ENCODE measurements at regions not wholly inside any gene's neighbourhood (a gene's known extent, or its start where the extent isn't known, plus 50 kb on each side); places are given as distances from the start of the nearest gene placed in this dataset.
"Not testable (repeated sequence)": the region's sequence is repeated elsewhere in the genome, so short reads cannot be mapped to it uniquely, and the experiment has no call there.

DNA sequence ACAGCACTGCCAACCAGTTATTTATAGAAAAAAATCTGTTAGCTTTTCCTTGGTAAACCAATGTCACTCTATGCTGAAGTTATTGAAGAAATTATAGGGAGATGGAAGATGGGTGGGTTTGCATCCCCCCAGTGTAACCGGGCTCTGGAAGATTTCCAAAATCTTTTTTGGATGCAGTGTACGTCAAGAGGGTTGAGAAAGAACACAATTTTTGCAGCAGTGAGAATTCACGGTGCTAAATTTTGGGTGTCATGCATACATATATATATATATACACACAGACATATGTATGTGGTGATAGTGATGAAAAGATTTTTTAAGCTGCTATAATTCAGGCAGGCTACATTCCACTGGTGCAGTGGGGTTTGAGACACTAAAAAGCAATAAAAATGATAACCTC, 91.4 kb upstream of the MAGI3 start:
- ATAC-seq (replicated peaks in 6 of 8) = no peak
- in situ Hi-C loops (cut with MboI; ENCODE audit: low pct_unique_long_range_greater_than_20kb in 2 of 9, low sequenced_read_pairs in 9 of 9, unreplicated experiment in 9 of 9) = no loop called here
- Histone ChIP-seq H3K27ac (no peak overlapping the region), H3K4me3 (no peak overlapping the region), H3K4me1 (replicated peaks in 1 of 2) (peaks cover 0 to 6% of the 10 kb centered on the region in 2 donors)
- WGBS, 10 experiments = 0 to 100% (median 90%) methylated on average over 1 to 3 of the region's 3 CpGs; no CpG with 5 or more reads in 1 of the 10 experiments

DNA sequence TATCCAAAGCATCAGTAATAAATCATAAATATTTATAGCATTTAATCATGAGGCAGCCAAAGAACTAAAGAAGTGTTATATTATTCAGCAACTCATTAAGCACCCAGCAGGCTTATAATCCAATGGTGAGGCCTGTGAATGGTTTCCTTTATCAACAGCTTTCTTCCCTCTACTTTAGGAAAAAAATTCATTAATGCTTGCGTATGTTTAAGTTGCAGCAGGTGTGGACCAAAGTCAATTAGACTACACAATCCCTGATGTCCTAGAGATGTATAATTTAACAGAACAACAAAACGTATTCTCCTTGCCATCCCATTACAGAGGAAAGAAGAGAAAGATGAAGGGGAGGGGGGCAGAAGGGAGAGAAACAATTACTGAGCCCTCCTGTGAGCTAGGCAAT, 87.7 kb upstream of the MAGI3 start:
- H3K4me3 ChIP-seq = no peak overlapping the region
- 0 to 80% (median 40%) methylated on average over 1 to 2 of the region's 2 CpGs; no CpG with 5 or more reads in 2 of the 10 experiments for WGBS, 10 experiments
- in situ Hi-C loops (cut with MboI; ENCODE audit: low pct_unique_long_range_greater_than_20kb in 2 of 9, low sequenced_read_pairs in 9 of 9, unreplicated experiment in 9 of 9) = no loop called here
- H3K27ac ChIP-seq = no peak overlapping the region
- H3K4me1 ChIP-seq (replicated peaks in 1 of 2) = peaks cover 0 to 6% of the 10 kb centered on the region in 2 donors
- no peak for ATAC-seq (replicated peaks in 6 of 8)

DNA sequence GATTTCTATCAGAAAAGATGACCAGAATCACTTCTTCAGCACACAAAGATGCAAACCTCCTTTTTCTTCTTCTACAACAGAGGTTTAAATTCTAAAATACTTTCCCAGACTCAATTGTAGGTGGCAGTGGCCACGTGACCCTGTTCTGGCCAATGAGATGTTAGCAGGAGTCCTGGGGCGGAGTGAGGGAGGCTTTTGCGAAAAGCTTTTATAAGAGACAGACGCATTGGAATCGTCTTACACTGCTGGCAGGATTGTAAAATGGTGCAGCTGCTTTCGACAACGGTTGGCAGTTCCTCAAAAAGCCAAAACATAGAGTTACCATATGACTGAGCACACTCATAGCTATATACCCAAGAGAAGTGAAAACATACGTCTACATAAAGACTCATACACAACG, 87.0 kb upstream of the MAGI3 start:
- 0 to 89% (median 67%) methylated on average over 1 to 9 of the region's 9 CpGs; no CpG with 5 or more reads in 1 of the 10 experiments for WGBS, 10 experiments
- ATAC-seq (replicated peaks in 6 of 8) = no peak
- no peak overlapping the region for H3K27ac ChIP-seq
- in situ Hi-C loops (cut with MboI; ENCODE audit: low pct_unique_long_range_greater_than_20kb in 2 of 9, low sequenced_read_pairs in 9 of 9, unreplicated experiment in 9 of 9) = no loop called here
- H3K4me1 ChIP-seq (replicated peaks in 1 of 2) = peaks cover 0 to 6% of the 10 kb centered on the region in 2 donors
- no peak overlapping the region for H3K4me3 ChIP-seq

DNA sequence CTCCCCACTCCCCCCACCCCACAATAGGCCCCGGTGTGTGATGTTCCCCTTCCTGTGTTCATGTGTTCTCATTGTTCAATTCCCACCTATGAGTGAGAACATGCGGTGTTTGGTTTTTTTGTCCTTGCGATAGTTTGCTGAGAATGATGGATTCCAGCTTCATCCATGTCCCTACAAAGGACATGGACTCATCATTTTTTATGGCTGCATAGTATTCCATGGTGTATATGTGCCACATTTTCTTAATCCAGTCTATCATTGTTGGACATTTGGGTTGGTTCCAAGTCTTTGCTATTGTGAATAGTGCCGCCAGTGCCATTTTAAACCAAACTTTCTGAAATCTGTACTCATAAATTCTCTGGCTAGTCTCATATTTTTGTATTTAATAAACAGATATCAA, 85.3 kb upstream of the MAGI3 start:
- WGBS, 10 experiments = 13 to 100% (median 100%) methylated on average over 1 to 3 of the region's 4 CpGs; no CpG with 5 or more reads in 2 of the 10 experiments
- H3K4me1 ChIP-seq (replicated peaks in 1 of 2); in situ Hi-C loops (cut with MboI; ENCODE audit: low pct_unique_long_range_greater_than_20kb in 2 of 9, low sequenced_read_pairs in 9 of 9, unreplicated experiment in 9 of 9); H3K27ac ChIP-seq; H3K4me3 ChIP-seq; ATAC-seq (replicated peaks in 6 of 8): not testable (repeated sequence)

DNA sequence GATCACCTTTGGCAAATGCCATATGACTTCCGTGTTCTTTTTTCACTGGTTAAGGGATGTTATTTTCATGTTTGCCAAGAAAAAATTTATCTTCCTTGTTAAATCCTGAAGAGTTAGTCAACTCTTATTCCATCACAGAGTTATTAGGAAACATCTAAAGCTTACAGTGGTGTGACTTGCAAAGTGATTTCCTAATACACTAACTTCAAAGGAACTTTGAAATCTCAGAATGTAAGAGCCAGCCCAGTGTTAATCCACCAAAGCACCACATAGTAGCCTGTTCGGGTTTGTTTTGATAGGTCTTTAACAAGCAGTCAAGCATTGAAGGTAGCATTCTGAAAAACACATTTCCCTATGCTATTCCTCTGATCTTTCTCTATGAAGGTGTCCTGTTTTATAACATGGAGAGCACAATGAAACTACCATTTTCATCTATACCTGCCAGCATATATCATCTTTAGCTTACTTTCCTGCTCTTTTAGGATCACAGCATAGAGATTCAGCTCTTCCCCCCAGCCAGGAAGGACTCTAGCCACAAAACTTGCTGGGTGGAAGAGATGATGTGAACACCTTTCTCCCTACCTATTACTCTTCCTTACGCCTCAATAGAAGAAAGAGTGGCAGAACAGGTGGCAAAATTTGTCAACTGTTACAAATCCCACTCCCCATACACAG, 82.4 kb upstream of the MAGI3 start:
- WGBS, 10 experiments = 18 to 92% (median 79%) methylated on average over 1 to 3 of the region's 3 CpGs; no CpG with 5 or more reads in 1 of the 10 experiments
- Histone ChIP-seq H3K4me1 (replicated peaks in 1 of 2) (no peaks in the 10 kb centered on the region), H3K4me3 (no peak overlapping the region)

DNA sequence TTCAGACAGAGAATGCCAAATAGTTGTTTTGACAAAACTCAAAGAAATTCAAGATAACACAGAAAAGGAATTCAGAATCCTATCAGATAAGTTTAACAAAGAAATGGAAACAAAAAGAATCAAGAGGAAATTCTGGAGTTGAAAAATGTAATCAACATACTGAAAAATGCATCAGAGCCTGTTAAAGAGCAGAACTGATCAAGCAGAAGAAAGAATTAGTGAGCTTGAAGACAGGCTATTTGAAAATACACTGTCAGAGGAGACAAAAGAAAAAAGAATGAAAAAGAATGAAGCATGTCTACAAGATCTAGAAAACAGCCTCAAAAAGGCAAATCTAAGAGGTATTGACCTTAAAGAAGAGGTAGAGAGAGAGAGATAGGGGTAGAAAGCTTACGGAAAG, 77.7 kb upstream of the MAGI3 start:
- 20 to 100% (median 89%) methylated on average over 1 of the region's 1 CpG for WGBS, 10 experiments

More for the DNA sequence above, 82.4 kb upstream of the MAGI3 start:
- no peak overlapping the region for H3K27ac ChIP-seq
- ATAC-seq (replicated peaks in 6 of 8) = peak in 1 of 8 experiments; percentile 16
- in situ Hi-C loops (cut with MboI; ENCODE audit: low pct_unique_long_range_greater_than_20kb in 2 of 9, low sequenced_read_pairs in 9 of 9, unreplicated experiment in 9 of 9) = no loop called here

DNA sequence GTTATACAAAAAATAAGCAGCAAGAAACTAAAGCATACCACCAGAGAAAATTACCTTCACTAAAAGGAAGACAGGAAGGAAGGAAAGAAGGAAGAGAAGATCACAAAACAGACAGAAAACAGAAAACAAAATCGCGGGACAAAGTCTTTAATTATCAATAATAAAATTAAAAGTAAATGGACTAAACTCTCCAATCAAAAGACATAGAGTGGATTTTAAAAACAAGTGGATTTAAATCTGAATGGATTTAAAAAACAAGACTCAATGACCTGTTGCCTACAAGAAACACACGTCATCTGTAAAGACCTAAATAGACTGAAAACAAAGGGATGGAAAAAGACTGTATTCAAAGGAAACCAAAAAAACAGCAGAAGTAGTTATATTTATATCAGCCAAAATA, 75.7 kb upstream of the MAGI3 start:
- Histone ChIP-seq H3K4me3 (no peak overlapping the region), H3K27ac (no peak overlapping the region), H3K4me1 (replicated peaks in 1 of 2) (no peaks in the 10 kb centered on the region)
- in situ Hi-C loops (cut with MboI; ENCODE audit: low pct_unique_long_range_greater_than_20kb in 2 of 9, low sequenced_read_pairs in 9 of 9, unreplicated experiment in 9 of 9) = no loop called here
- ATAC-seq (replicated peaks in 6 of 8) = no peak
- WGBS, 10 experiments = 15 to 97% (median 88%) methylated on average over 2 to 3 of the region's 3 CpGs

More for the DNA sequence above, 77.7 kb upstream of the MAGI3 start:
- H3K27ac ChIP-seq; H3K4me1 ChIP-seq (replicated peaks in 1 of 2); in situ Hi-C loops (cut with MboI; ENCODE audit: low pct_unique_long_range_greater_than_20kb in 2 of 9, low sequenced_read_pairs in 9 of 9, unreplicated experiment in 9 of 9); ATAC-seq (replicated peaks in 6 of 8); H3K4me3 ChIP-seq: not testable (repeated sequence)

DNA sequence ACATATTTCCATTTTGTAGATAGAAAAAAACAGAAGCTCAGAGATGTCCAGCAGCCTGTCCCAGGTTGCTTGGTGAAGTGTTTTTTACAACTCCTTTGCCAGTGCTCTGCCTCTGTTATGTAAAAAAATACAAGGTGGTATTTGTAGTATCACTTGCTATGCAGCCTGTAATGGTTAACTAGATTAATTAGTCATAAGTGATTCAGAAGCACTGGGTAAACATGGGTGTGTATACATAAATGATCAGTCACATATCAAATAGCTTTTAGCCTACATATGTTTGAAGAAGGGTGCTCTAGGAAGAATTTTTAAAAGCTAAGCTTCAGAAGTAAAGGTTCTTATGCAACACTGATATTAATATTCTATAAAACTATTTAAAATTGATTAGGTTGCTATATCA, 70.0 kb upstream of the MAGI3 start:
- peak in 1 of 8 experiments; percentile 70 for ATAC-seq (replicated peaks in 6 of 8)
- no peaks in the 10 kb centered on the region for H3K4me1 ChIP-seq (replicated peaks in 1 of 2)
- H3K4me3 ChIP-seq = no peak overlapping the region
- in situ Hi-C loops (cut with MboI; ENCODE audit: low pct_unique_long_range_greater_than_20kb in 2 of 9, low sequenced_read_pairs in 9 of 9, unreplicated experiment in 9 of 9) = no loop called here
- H3K27ac ChIP-seq = no peak overlapping the region

DNA sequence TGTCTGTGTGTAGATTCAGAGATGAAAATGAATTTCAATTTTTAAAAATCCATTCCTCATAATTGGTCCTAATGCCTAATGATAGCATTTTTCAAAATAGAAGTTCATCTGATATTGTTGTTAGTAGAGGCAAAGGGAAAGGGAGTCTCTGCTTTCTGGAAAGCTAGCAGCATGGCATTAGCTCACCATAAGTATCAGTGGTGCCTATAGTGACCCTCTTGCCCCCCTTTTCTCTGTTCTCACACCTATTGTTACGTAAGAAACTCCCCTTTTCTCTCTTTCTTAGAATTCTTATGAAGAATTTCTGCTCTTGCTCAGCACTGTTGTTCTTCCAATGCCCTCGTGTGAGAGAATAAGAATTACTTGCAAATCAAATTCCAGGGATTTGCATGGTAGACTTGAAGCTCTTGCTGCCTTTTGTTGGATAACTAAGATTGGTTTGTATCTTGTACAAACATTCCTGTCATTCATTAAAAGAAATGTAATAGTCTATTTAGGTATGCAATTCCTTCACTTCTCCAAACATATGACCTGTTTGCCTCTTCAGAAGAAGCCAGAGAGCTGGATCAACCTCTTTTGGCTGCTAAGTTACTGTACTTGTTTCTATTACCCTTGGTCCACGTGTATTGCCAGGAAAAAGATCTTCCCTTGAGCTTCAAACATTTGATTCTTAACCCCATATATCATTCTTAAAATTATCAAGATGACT, 69.2 kb upstream of the MAGI3 start:
- Histone ChIP-seq H3K4me1 (replicated peaks in 1 of 2) (no peaks in the 10 kb centered on the region), H3K4me3 (no peak overlapping the region), H3K27ac (no peak overlapping the region)
- 0 to 50% (median 37%) methylated on average over 1 to 3 of the region's 3 CpGs for WGBS, 10 experiments
- ATAC-seq (replicated peaks in 6 of 8) = no peak
- in situ Hi-C loops (cut with MboI; ENCODE audit: low pct_unique_long_range_greater_than_20kb in 2 of 9, low sequenced_read_pairs in 9 of 9, unreplicated experiment in 9 of 9) = no loop called here

DNA sequence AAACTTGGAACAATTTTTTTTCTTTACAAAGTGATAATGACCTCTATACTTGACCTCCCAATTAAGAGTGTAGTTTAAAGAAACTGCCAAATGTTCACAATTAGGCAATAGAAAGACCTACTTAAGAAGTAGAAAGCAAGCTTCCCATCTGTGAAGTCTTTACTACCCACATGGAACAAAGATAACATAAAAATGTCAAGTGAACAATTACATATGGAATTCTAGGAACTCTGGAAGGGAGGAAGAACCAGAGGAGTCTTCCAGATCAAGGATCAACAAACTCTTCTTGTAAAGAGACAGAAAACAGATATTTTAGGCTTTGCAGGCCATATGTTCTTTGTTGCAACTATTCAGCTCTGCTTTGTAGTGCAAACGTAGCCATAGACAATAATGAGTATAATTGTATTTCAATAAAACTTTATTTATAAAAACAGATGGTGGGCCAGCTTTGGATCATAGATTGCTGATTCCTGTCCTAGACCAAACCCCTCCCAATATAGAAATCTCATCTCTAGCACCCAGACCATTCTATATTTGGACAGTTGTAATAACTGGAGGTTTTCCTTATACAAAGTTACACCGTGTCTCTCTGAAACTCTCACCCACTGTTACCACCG, 68.4 kb upstream of the MAGI3 start:
- WGBS, 10 experiments = 14 to 91% (median 59%) methylated on average over 1 to 3 of the region's 3 CpGs
- no peak overlapping the region for H3K4me3 ChIP-seq
- no peaks in the 10 kb centered on the region for H3K4me1 ChIP-seq (replicated peaks in 1 of 2)
- ATAC-seq (replicated peaks in 6 of 8) = no peak
- in situ Hi-C loops (cut with MboI; ENCODE audit: low pct_unique_long_range_greater_than_20kb in 2 of 9, low sequenced_read_pairs in 9 of 9, unreplicated experiment in 9 of 9) = no loop called here
- no peak overlapping the region for H3K27ac ChIP-seq

DNA sequence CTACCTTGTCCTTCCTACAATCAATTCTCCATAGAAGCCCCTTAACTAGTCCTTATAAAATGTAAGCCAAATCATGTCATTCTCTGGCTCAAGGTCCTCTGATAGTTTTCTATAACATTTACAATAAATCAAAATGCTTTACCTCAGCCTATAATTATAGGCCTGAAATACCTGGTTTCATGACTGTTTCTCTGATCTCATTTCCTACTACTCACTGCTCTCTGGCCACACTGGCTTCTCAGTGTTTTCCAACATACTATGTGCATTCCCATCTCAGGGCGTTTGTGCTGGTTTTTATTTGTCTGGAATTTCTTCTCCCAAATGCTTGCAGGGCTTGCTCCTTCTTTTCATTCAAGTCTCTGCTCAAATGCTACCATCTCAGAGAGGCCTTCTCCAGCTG, 67.9 kb upstream of the MAGI3 start:
- in situ Hi-C loops (cut with MboI; ENCODE audit: low pct_unique_long_range_greater_than_20kb in 2 of 9, low sequenced_read_pairs in 9 of 9, unreplicated experiment in 9 of 9) = no loop called here
- no peak overlapping the region for H3K4me3 ChIP-seq
- no peak overlapping the region for H3K27ac ChIP-seq
- no peaks in the 10 kb centered on the region for H3K4me1 ChIP-seq (replicated peaks in 1 of 2)
- no peak for ATAC-seq (replicated peaks in 6 of 8)
- WGBS, 10 experiments = 56 to 100% (median 75%) methylated on average over 1 of the region's 1 CpG; no CpG with 5 or more reads in 2 of the 10 experiments

DNA sequence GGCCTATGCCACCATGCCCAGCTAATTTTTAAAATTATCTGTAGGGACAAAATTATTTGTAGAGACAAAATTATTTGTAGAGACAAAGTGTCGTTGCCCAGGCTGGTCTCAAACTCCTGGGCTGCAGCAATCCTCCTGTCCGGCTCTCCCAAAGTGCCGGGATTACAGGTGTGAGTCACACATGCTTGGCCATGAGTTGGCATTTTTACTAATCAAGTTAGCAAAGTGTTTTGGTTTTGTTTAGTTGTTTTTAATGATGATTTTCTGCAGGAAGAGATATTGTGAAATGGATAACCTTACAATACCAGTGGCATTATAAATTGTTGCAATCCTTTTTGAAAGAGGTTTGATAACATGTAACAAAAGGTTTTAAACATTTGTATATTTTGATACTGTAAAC, 65.3 kb upstream of the MAGI3 start:
- ATAC-seq (replicated peaks in 6 of 8) = no peak
- Histone ChIP-seq H3K27ac (no peak overlapping the region), H3K4me3 (no peak overlapping the region), H3K4me1 (replicated peaks in 1 of 2) (no peaks in the 10 kb centered on the region)
- WGBS, 10 experiments = 46 to 100% (median 92%) methylated on average over 1 to 3 of the region's 3 CpGs; no CpG with 5 or more reads in 1 of the 10 experiments
- in situ Hi-C loops (cut with MboI; ENCODE audit: low pct_unique_long_range_greater_than_20kb in 2 of 9, low sequenced_read_pairs in 9 of 9, unreplicated experiment in 9 of 9) = no loop called here

DNA sequence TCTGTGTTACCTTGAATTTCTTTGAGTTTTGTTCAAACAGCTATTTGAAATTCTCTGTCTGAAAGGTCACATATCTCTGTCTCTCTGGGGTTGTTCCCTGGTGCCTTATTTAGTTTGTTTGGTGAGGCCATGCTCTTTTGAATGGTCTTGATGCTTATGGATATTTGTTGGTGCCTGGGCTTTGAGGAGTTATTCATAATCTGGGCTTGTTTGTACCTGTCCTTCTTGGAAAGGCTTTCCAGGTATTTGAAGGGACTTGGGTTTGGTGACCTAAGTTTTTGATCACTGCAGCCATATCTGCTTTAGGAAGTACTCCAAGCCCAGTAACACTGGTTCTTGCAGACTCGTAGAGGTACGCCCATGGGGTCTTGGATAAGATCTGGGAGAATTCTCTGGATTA, 63.3 kb upstream of the MAGI3 start:
- Histone ChIP-seq H3K4me1 (replicated peaks in 1 of 2) (no peaks in the 10 kb centered on the region), H3K4me3 (no peak overlapping the region), H3K27ac (no peak overlapping the region)
- WGBS, 10 experiments = 79 to 100% (median 100%) methylated on average over 2 of the region's 2 CpGs; no CpG with 5 or more reads in 7 of the 10 experiments
- in situ Hi-C loops (cut with MboI; ENCODE audit: low pct_unique_long_range_greater_than_20kb in 2 of 9, low sequenced_read_pairs in 9 of 9, unreplicated experiment in 9 of 9) = no loop called here
- ATAC-seq (replicated peaks in 6 of 8) = no peak
